GM19452 (cell line): ENCODE measurements at regions not wholly inside any gene's neighbourhood (a gene's known extent, or its start where the extent isn't known, plus 50 kb on each side); places are given as distances from the start of the nearest gene placed in this dataset.

Experiments used
- ATAC-seq: cut with Tn5 transposase; IDR thresholded peaks from one replicate; pipeline ENCODE4 v1.9.1; 2021; ENCODE audit not compliant: unreplicated experiment

DNA sequence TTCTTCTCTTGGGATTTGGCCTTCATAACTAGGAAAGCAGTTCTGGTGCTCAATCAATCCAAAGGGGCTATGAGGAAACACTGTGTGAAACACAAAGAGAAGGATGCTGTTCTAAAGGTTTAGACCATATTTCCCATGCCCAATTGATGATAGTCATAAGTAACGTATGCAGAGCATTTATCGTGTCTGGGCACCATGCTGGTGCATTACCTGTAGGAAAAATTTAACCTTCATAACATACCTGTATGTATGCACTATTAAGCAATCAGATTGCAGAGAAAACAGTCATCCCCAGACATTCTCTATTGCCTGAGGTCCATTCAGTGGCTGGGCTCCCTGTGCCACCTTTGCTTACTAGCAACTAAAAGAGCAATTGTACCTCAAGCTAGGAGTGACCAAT is 381.4 kb downstream of the PLPP3 start:
- ATAC-seq, result no peak

DNA sequence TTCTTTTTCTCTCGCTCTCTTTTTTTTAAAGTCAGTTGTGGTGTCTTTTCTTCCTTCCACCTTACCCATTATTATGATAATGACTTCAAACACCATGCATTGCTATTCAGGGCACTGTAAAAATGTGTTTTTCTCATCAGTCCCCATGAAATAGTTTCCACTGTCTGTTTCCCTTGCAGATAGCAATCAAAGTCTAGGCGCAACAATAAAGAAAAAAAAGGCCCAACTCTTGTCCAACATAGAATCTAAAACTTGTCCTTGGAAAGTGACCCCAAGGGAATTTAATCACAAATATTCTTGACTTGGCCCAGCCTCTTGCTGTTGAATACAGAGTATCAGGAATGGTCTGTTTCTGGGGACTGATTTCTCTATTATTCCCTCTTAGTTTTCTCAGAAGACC is 382.5 kb downstream of the PLPP3 start:
- ATAC-seq, result no peak

DNA sequence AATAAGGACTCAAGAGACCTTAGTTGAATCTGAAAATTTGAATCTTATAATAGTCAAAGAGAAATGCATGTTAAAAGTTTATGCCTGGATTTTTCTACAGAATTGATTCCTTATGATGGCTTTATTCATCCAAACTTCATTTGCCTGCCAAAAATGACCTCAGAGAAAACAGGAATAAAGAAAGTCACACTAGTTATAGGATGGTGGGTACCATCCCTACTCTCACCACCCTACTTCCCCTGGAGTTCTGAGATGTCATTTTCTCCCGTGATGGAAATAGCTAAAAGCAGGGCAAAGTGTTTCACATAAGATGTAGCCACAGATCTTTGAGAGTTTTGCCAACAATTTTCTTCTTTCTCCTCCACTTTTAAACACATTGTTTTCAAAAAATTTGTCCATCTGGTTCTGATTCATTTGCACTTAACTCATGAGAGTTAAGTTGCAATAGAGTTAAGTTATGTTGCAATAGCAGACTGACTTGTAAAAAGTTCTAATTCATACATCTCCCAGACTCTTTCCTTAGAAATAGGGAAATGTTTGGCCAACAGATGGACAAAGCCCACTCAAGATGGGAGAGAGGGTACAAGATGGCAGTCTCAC is 384.6 kb downstream of the PLPP3 start:
- no peak for ATAC-seq

DNA sequence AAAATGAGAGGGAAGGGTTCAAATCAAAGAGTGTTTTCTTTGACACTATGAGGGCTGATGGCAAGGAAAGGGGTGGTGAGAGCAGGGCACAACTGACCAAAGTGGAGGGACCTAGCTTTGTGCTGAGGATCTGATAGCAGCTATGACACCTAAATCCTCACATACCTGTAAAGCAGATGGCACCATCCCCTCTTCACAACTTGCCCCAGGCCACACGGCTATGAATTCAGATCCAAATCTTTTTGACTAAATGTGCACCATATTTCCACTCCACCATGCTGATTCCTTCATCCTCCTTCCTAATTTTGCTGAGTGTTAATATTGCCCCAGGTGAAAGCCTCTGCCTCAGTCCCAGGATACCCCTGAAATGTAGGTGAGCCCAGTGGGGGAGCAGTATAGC is 385.7 kb downstream of the PLPP3 start:
- ATAC-seq, result no peak

GRCh38 chr1:56191369-56191768 is 388.0 kb downstream of the PLPP3 start:
- no peak for ATAC-seq

DNA sequence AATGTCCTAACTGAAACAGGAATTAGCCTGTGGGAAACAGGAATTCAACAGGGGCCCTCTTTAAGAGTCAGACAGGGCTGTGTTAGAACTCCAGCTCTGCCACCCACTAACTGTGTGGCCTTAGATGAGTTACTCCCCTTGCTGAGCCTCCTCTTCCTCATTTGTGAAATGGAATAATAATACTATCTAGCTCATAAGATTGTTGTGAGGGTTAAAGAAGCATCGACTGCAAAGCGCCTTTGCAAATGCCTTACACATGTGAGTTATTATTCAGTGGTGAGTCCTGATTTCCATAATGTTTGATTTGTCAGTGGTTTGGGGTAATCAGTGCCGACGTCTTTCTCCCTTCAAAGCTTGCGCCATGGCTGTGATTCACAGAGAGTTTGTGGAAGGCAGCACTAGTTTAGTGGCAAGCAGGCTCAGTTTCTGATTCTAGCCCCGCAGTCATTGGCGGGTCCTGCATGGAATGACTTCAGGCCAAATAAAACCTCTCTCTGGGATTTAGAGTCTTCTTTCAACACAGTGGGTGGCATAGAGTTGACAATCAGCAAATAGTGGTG is 388.5 kb downstream of the PLPP3 start:
- no peak for ATAC-seq

DNA sequence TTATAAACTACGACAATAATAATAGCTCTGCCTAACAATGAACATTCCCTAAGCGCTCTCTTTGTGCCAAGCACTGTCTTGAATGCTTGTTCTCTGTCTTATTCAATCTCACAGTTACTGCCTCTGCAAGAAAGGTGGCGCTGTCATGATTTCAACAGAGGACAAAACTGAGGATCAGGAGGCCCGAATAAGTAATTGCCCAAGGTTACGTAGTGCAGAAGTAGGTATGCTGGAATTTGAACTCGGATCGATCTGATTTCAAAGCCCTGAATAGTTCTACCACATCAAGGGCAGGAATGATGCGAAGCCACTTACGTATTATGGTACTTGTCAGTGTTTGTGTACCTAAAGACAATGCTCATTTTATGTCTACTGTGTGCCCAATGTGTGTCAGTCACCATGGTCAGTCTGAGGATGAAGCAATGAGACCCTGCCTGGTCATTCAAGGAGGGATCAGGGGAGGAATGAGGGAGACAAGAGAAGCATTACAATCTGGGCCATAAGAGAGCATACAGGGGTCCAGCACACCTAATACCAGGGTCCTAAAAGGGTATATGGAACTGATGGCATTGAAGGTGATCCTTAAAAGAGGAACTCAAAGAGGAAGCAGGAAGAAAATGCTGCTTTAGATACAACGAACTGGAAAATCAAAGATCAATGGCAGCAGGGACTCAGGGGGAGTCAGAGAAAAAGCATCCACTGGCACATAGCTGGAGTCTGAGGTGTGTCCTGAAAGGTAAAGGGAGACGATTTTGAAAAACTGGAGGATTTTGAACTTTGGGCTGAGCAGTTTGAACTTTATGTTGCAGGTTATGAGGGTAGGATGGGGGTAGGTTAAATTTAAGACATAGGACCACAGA is 389.2 kb downstream of the PLPP3 start:
- ATAC-seq, result no peak

GRCh38 chr1:56189454-56189853 is 389.9 kb downstream of the PLPP3 start:
- ATAC-seq, result no peak

DNA sequence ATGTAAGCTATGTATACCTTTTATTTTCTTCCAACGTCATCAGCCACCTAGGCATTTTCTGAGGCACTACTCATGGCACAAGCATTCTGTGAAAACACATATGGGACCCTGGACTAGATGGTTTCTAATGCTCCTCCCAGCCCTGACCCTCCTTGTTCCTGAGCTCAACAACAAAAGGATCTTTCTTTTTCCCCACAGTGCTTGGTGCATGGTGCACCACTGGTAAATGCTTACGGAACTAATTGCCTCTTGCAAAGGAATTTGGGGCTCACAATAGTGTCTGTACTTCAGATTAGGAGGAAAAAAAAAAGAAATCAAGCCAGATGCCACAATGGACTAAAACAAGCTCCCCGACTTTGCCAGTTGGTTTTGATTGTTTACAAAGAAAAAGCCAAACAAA is 390.5 kb downstream of the PLPP3 start:
- ATAC-seq, result no peak

GRCh38 chr1:56188221-56188620 is 391.1 kb downstream of the PLPP3 start:
- ATAC-seq, result no peak

DNA sequence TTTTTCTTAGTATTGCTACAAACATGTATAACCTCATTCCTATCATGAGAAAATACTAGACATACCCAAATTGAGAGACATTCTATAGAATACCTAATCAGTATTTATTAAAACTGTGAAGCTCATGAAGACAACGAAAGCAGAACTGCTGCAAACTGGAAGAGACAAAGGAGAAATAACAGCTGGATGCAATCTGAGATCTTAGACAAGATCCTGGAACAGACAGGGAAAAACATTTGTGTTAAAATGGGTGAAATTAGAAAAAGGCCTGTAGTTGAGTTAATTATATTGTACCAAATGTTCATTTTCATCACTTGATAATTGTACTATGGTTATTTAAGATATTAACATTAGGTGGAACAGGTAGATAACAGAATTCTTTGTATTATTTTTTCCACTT is 392.0 kb downstream of the PLPP3 start:
- no peak for ATAC-seq

DNA sequence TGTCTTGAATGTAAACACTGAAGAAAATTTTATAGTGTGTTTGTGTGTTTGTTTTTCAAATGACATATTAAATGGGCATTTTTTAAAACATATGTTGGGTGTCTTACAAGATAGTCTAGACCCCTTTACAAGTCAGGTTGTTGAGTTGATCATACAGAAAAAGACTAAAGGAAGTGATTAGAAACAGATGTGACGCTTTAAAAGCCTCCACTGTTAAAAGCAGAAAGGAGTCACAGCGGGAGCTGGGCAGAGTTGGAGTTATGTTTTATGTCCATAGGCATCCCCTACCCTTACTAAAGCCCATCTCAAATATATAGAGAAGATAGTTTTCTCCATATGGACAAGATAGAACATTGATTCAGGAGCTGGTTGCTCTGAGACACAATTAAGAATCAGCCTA is 393.9 kb downstream of the PLPP3 start:
- no peak for ATAC-seq

GRCh38 chr1:56183151-56183550 is 396.2 kb downstream of the PLPP3 start:
- no peak for ATAC-seq

DNA sequence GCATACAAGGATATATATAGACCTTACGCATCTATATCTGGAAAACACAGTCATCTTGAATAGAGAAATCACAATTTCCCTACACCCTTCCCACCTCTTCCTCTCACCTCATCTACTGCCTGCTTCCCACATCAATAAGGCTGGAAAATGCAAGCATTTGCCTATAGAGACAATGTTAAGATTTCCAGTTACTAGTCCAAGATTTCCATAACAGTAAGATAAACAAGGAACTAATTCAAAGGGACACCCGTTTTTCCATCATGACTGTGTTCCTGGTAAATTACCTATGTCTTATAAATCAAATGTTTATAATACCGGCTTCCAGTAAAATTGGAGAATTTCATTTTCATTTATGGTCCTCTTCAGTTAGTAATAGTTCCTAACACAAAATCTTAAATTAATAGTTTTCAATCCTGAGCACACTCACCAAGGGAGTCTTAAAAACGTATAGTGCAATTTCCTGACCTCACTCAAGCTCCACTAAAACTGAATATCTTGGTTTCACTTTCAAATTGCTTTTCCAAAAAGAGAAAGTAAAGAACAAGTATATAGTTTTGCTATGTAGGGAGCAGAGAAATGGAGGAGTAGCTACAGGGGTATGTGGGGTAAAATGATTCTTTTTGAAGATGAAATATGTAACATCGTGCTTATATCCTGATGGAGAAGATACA is 398.7 kb downstream of the PLPP3 start:
- no peak for ATAC-seq

DNA sequence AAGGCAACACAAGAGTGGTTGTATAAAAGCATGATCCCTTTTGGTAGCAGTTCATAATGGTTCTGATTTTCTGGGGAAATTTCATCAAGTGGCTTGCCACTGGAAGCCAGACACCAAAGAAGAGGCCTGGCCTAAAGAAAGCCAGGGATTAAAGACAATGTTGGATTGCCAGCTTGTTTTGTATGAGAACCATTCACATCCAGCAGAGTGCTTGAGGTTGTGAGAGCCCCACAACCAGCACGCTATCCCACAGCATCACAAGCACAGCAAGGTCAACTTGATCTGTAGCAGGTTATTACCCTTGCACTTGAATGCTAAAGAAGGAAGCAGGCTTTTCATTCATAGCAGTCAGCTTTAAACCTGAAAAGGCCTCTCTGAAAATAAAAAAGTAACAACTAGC is 399.8 kb downstream of the PLPP3 start:
- ATAC-seq, result no peak

GRCh38 chr1:56175211-56175610 is 404.2 kb downstream of the PLPP3 start:
- no peak for ATAC-seq

DNA sequence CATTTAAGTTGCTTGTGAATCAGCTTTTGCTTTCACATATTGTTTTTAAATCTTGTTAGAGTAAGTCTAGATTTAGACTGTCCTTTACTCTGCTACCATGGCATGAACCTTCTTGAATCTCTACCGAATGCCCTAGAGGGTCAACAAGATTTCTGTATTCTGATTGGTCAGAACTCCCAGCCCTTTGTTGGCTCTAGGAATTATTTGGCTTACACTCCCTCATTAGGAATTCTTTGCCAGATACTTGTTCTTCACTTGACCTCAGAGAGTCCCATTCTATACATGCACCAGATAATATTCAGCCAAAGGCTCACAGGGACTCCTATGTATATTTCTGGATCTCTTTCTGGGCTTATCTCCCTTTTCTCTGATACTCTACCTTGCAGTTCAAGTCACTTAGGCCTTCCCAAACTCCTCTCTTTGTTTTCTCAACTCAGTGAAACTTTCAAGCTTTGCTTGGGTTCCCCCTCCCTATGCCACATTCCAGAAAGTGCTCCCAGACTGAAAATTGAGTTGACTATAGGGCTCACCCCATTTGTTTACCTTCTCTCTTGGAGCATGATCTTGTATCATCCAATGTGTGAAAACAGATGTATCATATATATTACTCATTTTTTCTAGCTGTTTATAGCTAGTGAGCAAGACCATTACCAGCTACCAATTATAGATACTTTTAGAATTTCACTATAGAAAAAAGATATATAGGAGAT is 405.0 kb downstream of the PLPP3 start:
- no peak for ATAC-seq

DNA sequence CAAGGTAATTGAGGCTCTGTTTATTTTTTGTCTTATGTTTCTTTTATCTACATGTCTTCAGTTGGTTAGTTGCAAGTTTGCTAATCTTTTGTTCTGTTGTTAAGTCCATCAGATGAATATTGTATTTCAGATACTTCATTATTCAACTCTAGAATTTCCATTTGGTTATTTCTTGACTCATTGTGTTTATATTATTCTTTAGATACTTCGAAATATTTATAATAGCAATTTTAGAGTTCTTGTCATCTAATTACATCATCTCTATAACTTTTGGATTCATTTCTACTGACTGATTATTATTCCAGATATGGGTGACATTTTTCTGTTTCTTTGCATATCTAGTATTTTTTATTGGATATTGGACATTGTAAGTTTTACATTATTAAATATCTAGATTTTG is 405.6 kb downstream of the PLPP3 start:
- ATAC-seq, result no peak

GRCh38 chr1:56171670-56172069 is 407.7 kb downstream of the PLPP3 start:
- no peak for ATAC-seq

DNA sequence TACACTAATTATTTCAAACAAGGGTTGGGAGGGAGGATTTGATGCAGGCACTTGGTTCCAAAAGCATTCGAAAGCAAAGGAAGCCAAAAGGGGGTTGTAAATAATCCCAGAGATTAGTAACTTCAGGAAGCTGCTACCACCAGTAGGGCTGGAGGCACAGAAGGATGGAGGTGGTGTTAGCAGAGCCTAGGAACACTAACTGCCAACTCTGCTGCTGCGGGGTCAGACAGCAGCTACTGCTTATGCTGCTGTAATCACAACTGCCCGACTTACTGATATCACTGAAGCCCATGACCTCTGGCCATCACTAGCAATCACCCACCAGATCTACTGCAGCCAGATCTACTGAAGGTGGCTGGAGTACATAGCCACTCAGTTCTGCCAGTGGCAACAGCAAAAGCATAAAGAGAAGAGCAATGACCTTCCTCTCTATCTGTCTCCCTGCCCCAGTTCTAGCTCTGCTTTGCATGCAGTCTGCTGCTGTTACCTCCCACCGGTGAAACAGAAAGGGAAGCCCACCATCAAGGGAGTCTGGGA is 408.5 kb downstream of the PLPP3 start:
- no peak for ATAC-seq

DNA sequence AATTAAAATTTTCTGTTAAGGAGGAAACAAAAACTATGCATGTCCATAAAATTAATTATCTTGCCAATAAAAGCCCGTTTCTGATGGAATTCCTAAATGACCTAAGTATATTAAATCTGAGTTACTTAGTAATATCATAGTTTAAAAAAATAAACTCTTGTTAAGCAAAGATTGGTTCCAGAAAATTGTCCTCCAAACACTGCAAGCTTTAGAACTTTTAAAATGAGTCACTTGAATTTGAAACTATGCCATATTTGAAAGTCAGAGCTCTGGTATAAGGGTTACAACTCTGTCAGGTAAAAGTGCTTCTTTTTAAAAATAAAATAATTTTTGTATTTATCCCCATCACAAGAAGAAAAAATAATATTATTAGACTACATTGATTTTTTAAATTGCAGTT is 409.5 kb downstream of the PLPP3 start:
- ATAC-seq, result no peak
